AG10803 (cell line): ENCODE measurements at regions not wholly inside any gene's neighbourhood (a gene's known extent, or its start where the extent isn't known, plus 50 kb on each side); places are given as distances from the start of the nearest gene placed in this dataset.

Experiments
- DNase-seq: peaks from one replicate; pipeline ENCODE4 v3.0.0; 2010; ENCODE audit warnings: low read depth
- H3K4me3 ChIP-seq: 2 replicates; pipeline ENCODE4 v1.5.1; 2011; ENCODE audit warnings: mild to moderate bottlenecking, low read length, control low read depth
- CTCF ChIP-seq: conservative IDR thresholded peaks from 2 replicates; pipeline ENCODE4 v1.5.1; 2011; ENCODE audit warnings: mild to moderate bottlenecking, low read length, control low read depth, inconsistent platforms

GRCh38 chr7:153581419-153581818 lies 470.8 kb upstream of the DPP6 start:
- no peak for DNase-seq

DNA sequence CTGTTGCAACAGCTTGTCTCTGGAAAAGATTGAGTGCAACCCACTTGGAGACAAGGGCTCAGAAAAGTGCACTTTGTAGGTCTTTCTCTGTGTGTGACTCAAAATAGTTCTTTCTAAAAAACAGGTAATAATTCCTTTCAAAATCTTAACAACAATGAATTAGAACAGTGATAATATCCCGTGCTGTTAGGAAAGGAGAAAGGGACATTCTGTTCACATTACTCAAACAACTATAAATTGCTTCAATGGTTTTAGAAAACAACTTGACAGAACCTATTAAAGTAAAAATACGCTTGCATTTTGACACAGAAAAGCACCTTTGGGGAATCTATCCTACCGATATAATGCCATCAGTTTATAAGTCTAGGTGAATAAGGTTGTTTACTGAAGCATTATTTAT lies 468.1 kb upstream of the DPP6 start:
- TF ChIP-seq CTCF: no peak
- H3K4me3 ChIP-seq: no peak overlapping the region
- DNase-seq: no peak

More at GRCh38 chr7:153581419-153581818, 470.8 kb upstream of the DPP6 start:
- no peak for TF ChIP-seq CTCF
- H3K4me3 ChIP-seq: no peak overlapping the region

DNA sequence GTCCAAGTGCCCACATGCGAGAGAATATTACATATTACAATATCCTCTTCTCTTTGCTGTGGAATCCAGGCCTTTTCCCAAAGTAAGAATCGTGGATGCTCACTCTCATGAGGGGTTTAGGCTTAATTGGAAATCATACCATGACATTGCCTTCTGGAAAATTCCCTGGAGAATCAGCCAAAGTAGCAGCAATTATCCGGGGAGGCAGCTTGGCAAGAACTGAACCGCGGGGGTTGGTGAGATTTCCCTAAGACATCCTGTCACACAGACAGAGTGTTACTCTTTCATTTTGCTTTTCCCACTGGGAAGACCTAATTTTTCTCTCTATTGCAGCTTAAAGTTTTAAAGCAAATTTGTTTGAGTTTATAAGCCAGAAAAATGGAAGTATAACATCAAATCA lies 463.6 kb upstream of the DPP6 start:
- TF ChIP-seq CTCF: no peak
- DNase-seq: no peak
- H3K4me3 ChIP-seq: no peak overlapping the region

- no peak for TF ChIP-seq CTCF
- H3K4me3 ChIP-seq: no peak overlapping the region
- no peak for DNase-seq
These were observed 462.1 kb upstream of the DPP6 start for GRCh38 chr7:153590136-153590535.

DNA sequence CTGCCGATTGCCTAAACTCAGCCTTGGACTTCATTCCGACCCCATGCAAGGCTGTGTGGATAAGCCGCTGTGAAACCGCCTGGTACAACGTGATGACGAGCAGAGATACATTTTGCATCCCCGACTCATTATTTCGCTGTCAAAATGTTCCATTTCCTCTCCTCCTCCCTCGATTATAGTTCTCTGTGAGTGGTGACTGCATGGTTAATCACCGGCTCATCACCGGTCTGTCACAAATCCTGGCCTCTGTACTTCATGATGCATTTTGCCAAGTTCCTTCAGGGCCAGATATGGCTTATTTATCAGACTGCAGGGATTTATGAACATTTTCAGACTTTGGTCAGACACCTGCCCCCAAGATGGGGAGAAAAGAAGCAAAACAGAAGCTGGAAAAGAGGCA lies 461.6 kb upstream of the DPP6 start:
- no peak for TF ChIP-seq CTCF
- no peak for DNase-seq
- H3K4me3 ChIP-seq: no peak overlapping the region

DNA sequence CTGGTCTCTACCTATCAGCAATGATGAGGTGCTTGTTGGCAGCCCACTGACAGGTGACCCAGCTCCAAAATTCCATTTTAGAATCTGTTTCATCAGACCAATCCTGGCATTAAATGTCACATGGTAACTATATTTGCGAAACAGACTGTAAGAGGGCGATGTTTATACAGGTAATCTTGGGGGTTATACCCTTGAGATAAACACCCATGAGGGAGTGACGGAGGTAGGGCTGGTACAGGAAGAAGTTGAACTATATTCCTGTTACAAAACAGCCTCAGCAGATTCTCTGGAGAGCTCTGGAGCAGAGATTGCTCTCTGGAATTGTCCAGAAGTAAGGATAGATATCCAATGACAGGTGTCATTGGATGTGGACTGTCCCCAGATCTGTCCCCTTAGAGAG lies 444.8 kb upstream of the DPP6 start:
- H3K4me3 ChIP-seq: no peak overlapping the region
- DNase-seq: no peak
- no peak for TF ChIP-seq CTCF

DNA sequence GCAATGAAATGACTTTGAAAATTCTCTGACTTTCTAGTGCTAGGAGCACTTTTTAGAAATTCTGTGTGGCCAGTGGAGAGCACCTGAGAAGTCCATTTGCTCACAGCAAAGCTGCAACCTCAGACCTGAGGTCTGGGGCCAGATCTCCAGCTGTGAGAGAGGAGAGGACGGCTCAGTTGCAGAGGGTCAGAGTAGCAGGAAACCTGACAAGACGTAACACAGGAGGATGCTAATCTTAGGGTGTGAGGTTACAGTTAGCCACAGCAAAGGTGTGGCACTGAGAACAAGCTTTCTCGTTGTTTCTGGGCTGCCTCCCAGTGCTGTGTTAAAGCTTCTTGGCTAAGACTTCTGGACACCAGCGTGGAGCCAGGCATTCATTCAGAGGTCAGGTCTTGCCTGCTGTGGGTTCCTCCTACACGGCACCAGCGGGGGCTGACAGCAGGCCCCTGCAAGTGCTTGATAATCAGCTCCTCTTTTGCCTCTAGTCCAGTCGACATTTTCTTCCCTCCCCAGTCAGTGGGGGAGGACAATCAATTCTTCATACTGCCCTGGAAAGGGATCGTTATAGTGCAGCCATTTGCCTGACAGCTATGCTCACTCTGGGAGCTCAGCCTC lies 435.4 kb upstream of the DPP6 start:
- no peak for TF ChIP-seq CTCF
- no peak overlapping the region for H3K4me3 ChIP-seq
- no peak for DNase-seq
